ENCODE measurements at regions not wholly inside any gene's neighbourhood (a gene's known extent, or its start where the extent isn't known, plus 50 kb on each side); places are given as distances from the start of the nearest gene placed in this dataset.

GRCh38 chr4:79657379-79657778 is 249.4 kb upstream of the GK2 start:
- Histone ChIP-seq H3K27me3 (no peaks in the 10 kb centered on the region), H3K27ac (no peak overlapping the region), H3K9me3 (peaks cover 2 to 7% (median 4%) of the 10 kb centered on the region in 4 donors), H3K4me1 (peaks cover 0 to 16% (median 7%) of the 10 kb centered on the region in 4 donors), H3K4me3 (no peak overlapping the region), H3K36me3 (no peaks in the 10 kb centered on the region)
- intact Hi-C loops (cut with DNase I) = loop anchor here (10.0 kb wide), 1 partner anchor 613 kb away; no protein-coding TSS in a partner anchor
- no peak for DNase-seq
- TF ChIP-seq CTCF (IDR thresholded peaks at IDR 0.05) = no peak
- no peak for TF ChIP-seq EP300 (IDR thresholded peaks at IDR 0.05)

GRCh38 chr4:79653871-79654270 is 245.8 kb upstream of the GK2 start:
- H3K27ac ChIP-seq = peak overlapping the region; percentile 19 to 79 (median 54)
- H3K36me3 ChIP-seq = no peaks in the 10 kb centered on the region
- H3K27me3 ChIP-seq = no peaks in the 10 kb centered on the region
- peaks cover 0 to 41% (median 24%) of the 10 kb centered on the region in 4 donors for H3K4me1 ChIP-seq
- no peak for DNase-seq
- H3K4me3 ChIP-seq = no peak overlapping the region
- 83 to 87% methylated on average over 5 of the region's 5 CpGs for WGBS, 2 donors
- intact Hi-C loops (cut with DNase I) = loop anchor here (10.0 kb wide), 1 partner anchor 609 kb away; no protein-coding TSS in a partner anchor
- TF ChIP-seq POLR2AphosphoS5 (IDR thresholded peaks at IDR 0.05) (no peak), CTCF (IDR thresholded peaks at IDR 0.05) (no peak), EP300 (IDR thresholded peaks at IDR 0.05) (no peak), POLR2A (IDR thresholded peaks at IDR 0.05) (no peak)
- H3K9me3 ChIP-seq = peaks cover 2 to 7% (median 4%) of the 10 kb centered on the region in 4 donors

DNA sequence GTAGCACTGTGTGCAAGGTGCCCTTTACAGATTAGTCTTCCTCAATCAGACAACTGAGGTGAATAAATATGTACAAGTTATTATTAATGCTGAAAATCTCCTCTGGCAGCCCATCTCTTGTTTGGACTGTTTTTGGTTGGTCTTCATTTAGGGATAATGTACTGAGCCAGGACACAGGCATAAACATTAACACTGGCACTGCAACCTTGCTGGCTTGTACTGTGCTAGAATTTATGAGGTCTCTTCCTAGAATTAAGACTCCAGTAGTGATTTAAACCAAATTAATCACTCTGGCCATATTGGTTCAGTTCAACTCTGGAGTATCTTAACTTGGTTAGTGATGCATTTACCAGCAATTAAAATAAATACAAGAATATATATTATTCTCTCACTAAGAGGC is 244.7 kb upstream of the GK2 start:
- Histone ChIP-seq H3K4me1 (peaks cover 0 to 46% (median 24%) of the 10 kb centered on the region in 4 donors), H3K4me3 (peak overlapping the region in 1 of 4 donors; percentile 10), H3K9me3 (peaks cover 2 to 6% (median 4%) of the 10 kb centered on the region in 4 donors), H3K36me3 (no peaks in the 10 kb centered on the region), H3K27me3 (no peaks in the 10 kb centered on the region), H3K27ac (peak overlapping the region; percentile 59 to 79 (median 70))
- no peak for DNase-seq
- TF ChIP-seq POLR2AphosphoS5 (IDR thresholded peaks at IDR 0.05) (peak in 2 of 4 donors; percentile 3 to 44), CTCF (IDR thresholded peaks at IDR 0.05) (no peak), POLR2A (IDR thresholded peaks at IDR 0.05) (no peak), EP300 (IDR thresholded peaks at IDR 0.05) (peak in 1 of 4 donors; percentile 13)
- intact Hi-C loops (cut with DNase I) = loop anchor here (10.0 kb wide), 1 partner anchor 608 kb away; no protein-coding TSS in a partner anchor

- peak in 2 of 4 donors; percentile 27 to 66 for TF ChIP-seq POLR2AphosphoS5 (IDR thresholded peaks at IDR 0.05)
- TF ChIP-seq POLR2A (IDR thresholded peaks at IDR 0.05) = no peak
- TF ChIP-seq CTCF (IDR thresholded peaks at IDR 0.05) = no peak
- 9 to 40% methylated on average over 4 of the region's 4 CpGs for WGBS, 2 donors
- Histone ChIP-seq H3K4me1 (peaks cover 0 to 46% (median 24%) of the 10 kb centered on the region in 4 donors), H3K4me3 (peak overlapping the region in 1 of 4 donors; percentile 10), H3K9me3 (peaks cover 0 to 4% (median 1%) of the 10 kb centered on the region in 4 donors), H3K27me3 (no peaks in the 10 kb centered on the region), H3K36me3 (no peaks in the 10 kb centered on the region), H3K27ac (peak overlapping the region; percentile 59 to 79 (median 70))
- DNase-seq = no peak
- intact Hi-C loops (cut with DNase I) = loop anchor here (10.0 kb wide), 1 partner anchor 607 kb away; no protein-coding TSS in a partner anchor
Measured at GRCh38 chr4:79652232-79652631, 244.2 kb upstream of the GK2 start.

DNA sequence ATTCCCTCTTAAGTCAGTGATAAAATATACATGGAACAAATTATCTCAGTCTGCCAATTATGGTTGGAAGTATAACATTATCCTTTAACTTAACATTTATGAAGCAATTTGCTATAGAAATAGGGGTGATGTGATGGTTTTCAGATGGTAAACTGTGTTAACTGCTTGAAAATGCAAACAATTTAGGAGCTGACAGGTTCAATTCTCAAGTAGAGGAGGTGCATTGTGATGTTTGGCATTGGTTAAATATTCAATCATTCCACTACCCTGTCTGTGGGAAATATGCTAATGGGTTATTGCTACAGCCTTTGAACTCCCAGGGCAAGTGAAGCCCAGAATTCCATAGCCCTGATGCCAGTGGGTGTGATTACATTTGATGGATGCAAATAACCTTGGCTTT is 243.4 kb upstream of the GK2 start:
- TF ChIP-seq EP300 (IDR thresholded peaks at IDR 0.05) (no peak), CTCF (IDR thresholded peaks at IDR 0.05) (no peak), POLR2A (IDR thresholded peaks at IDR 0.05) (no peak), POLR2AphosphoS5 (IDR thresholded peaks at IDR 0.05) (no peak)
- Histone ChIP-seq H3K27ac (peak overlapping the region; percentile 59 to 79 (median 70)), H3K36me3 (no peaks in the 10 kb centered on the region), H3K27me3 (no peaks in the 10 kb centered on the region), H3K4me1 (peaks cover 0 to 46% (median 24%) of the 10 kb centered on the region in 4 donors), H3K9me3 (no peaks in the 10 kb centered on the region), H3K4me3 (no peak overlapping the region)
- no peak for DNase-seq
- intact Hi-C loops (cut with DNase I) = loop anchor here (10.0 kb wide), 1 partner anchor 607 kb away; no protein-coding TSS in a partner anchor

Measured in sigmoid colon (tissue), 6 donors.